MG63 (cell line): ENCODE measurements at regions not wholly inside any gene's neighbourhood (a gene's known extent, or its start where the extent isn't known, plus 50 kb on each side); places are given as distances from the start of the nearest gene placed in this dataset.

Experiments
- DNase-seq: peaks from one replicate; pipeline ENCODE4 v3.0.0-alpha.2; 2020
- H3K27me3 ChIP-seq: fragments of 250-450 bp; sonication (Bioruptor Pico); 2 replicates; pipeline ENCODE4 v1.5.1; 2020; ENCODE audit warnings: mild to moderate bottlenecking, moderate library complexity
- H3K36me3 ChIP-seq: fragments of 250-450 bp; sonication (Bioruptor Pico); 2 replicates; pipeline ENCODE4 v1.5.1; 2020; ENCODE audit warnings: mild to moderate bottlenecking, moderate library complexity
- H3K4me3 ChIP-seq: fragments of 250-450 bp; sonication (Bioruptor Pico); 2 replicates; pipeline ENCODE4 v1.5.1; 2020; ENCODE audit warnings: mild to moderate bottlenecking, moderate library complexity
- H3K9me3 ChIP-seq: fragments of 250-450 bp; sonication (Bioruptor Pico); 2 replicates; pipeline ENCODE4 v1.5.1; 2020; ENCODE audit warnings: mild to moderate bottlenecking, moderate library complexity

DNA sequence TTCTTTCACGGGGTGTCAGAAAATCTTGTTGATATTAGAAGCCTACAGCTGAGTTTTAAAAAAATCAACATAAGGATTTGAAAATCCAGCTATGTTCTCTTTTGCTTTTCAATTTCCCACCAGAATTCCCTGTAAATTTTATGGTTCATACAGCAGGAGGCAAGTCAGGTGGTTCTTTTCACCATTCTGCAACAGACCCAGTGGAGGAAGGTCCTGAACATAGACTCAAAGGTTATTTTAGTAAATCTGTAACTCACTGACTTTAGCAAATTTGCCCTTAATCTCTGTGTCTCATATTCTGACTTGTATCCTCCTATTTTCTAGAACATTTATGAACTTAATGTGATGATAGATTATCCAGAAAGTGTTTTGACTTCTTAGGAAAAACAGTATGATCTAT, 235.4 kb upstream of the E2F7 start:
- no peak for DNase-seq
- H3K27me3 ChIP-seq = no peaks in the 10 kb centered on the region
- H3K36me3 ChIP-seq = no peaks in the 10 kb centered on the region
- H3K9me3 ChIP-seq = no peaks in the 10 kb centered on the region
- H3K4me3 ChIP-seq = no peak overlapping the region

DNA sequence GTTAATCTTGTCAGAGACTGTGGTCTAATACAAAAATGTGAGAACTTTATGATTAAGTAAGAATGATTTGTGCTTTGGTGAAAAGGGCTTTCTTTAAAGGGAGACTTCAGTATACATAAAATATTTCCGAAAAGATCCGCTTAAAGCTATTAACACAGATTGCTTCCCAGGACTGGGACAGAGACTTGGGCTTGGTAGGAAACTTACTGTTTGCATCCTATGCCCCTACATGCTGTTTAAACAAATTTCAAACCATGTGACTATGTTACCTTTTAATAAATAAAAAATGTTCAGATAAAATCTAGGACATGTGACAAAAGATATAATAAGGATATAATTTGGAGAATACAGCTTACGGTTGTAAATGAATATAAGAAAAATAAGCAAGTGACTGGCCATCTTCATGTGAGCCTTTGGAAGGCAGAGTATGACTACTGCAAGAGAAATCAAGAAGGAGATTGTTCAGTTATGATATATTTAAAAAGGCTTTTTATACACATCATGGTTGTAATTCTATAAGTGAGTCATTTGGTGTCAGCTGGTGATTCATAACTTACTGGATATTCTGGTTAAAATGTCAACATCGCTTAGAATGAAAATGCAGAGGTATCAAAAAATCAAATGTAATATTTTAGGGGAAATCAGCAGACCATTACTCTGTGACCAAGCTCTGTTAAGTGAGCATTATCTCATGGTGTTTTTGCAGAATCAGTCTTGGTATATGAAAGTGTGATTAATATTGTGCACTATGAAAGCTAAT, 234.7 kb upstream of the E2F7 start:
- Histone ChIP-seq H3K36me3 (no peaks in the 10 kb centered on the region), H3K27me3 (no peaks in the 10 kb centered on the region), H3K4me3 (no peak overlapping the region), H3K9me3 (no peaks in the 10 kb centered on the region)
- DNase-seq = no peak

DNA sequence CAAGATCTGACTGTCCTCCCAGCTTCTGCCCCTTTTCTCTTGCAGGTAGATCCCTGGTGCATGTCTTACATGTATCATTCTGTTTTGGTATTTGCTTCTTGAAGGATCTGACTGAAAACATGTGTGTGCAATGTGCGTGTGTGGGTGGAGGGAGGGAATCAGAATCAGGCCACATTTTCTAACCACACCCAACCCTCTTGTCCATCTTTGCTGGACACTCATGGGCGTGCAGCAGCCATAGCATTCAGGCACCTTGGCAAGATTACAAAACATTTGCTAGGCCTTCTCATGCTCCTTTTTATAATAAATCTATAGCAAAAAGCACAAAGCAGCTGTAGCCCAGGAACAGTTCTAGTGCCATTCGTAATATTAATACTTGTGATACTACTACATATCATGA, 233.6 kb upstream of the E2F7 start:
- DNase-seq = no peak
- no peak overlapping the region for H3K4me3 ChIP-seq
- no peaks in the 10 kb centered on the region for H3K9me3 ChIP-seq

GRCh38 chr12:77294016-77294415, 228.6 kb upstream of the E2F7 start:
- Histone ChIP-seq H3K27me3 (no peaks in the 10 kb centered on the region), H3K4me3 (no peak overlapping the region), H3K9me3 (no peaks in the 10 kb centered on the region), H3K36me3 (no peaks in the 10 kb centered on the region)
- DNase-seq = no peak

More for the DNA sequence above, 233.6 kb upstream of the E2F7 start:
- Histone ChIP-seq H3K36me3 (no peaks in the 10 kb centered on the region), H3K27me3 (no peaks in the 10 kb centered on the region)

- no peak for DNase-seq
- Histone ChIP-seq H3K36me3 (no peaks in the 10 kb centered on the region), H3K27me3 (no peaks in the 10 kb centered on the region), H3K9me3 (no peaks in the 10 kb centered on the region), H3K4me3 (no peak overlapping the region)
Measured at GRCh38 chr12:77274926-77275325, 209.6 kb upstream of the E2F7 start.

DNA sequence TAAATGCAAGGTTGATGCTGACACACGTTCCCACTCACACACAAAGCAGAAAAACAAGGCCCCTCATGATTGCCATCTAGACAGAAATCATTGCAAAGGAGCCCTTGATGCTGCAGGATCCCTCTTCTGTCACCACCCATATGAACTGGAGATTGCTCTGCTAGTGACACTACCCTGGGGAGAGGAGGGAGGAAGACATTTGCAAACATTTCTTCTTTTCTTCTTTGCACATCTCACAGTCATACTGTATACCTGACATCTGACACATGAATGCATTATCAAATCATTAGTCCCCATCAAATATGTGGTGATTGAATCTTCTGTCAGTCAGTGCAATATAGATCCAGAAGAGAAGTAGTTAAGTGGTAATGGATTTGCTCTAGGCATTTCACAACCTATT, 208.5 kb upstream of the E2F7 start:
- no peak for DNase-seq
- H3K9me3 ChIP-seq = no peaks in the 10 kb centered on the region
- H3K36me3 ChIP-seq = no peaks in the 10 kb centered on the region
- no peak overlapping the region for H3K4me3 ChIP-seq
- no peaks in the 10 kb centered on the region for H3K27me3 ChIP-seq

- Histone ChIP-seq H3K36me3 (no peaks in the 10 kb centered on the region), H3K4me3 (no peak overlapping the region), H3K27me3 (no peaks in the 10 kb centered on the region), H3K9me3 (no peaks in the 10 kb centered on the region)
- DNase-seq = no peak
Measured at GRCh38 chr12:77256956-77257355, 191.6 kb upstream of the E2F7 start.

- Histone ChIP-seq H3K9me3 (no peaks in the 10 kb centered on the region), H3K27me3 (no peaks in the 10 kb centered on the region)
- DNase-seq = no peak
Measured at GRCh38 chr12:77253321-77253720, 188.0 kb upstream of the E2F7 start.

GRCh38 chr12:77251799-77252198, 186.4 kb upstream of the E2F7 start:
- H3K27me3 ChIP-seq = no peaks in the 10 kb centered on the region
- no peaks in the 10 kb centered on the region for H3K9me3 ChIP-seq
- H3K36me3 ChIP-seq = no peaks in the 10 kb centered on the region
- no peak overlapping the region for H3K4me3 ChIP-seq
- DNase-seq = no peak

More at GRCh38 chr12:77253321-77253720, 188.0 kb upstream of the E2F7 start:
- H3K4me3 ChIP-seq = no peak overlapping the region
- H3K36me3 ChIP-seq = no peaks in the 10 kb centered on the region

- no peak for DNase-seq
Measured at GRCh38 chr12:77249892-77250291, 184.5 kb upstream of the E2F7 start.

GRCh38 chr12:77248036-77248435, 182.7 kb upstream of the E2F7 start:
- Histone ChIP-seq H3K27me3 (no peaks in the 10 kb centered on the region), H3K9me3 (no peaks in the 10 kb centered on the region), H3K4me3 (no peak overlapping the region), H3K36me3 (no peaks in the 10 kb centered on the region)
- no peak for DNase-seq

More at GRCh38 chr12:77249892-77250291, 184.5 kb upstream of the E2F7 start:
- H3K27me3 ChIP-seq = no peaks in the 10 kb centered on the region
- H3K4me3 ChIP-seq = no peak overlapping the region
- H3K36me3 ChIP-seq = no peaks in the 10 kb centered on the region
- no peaks in the 10 kb centered on the region for H3K9me3 ChIP-seq

GRCh38 chr12:77247542-77247941, 182.2 kb upstream of the E2F7 start:
- H3K27me3 ChIP-seq = no peaks in the 10 kb centered on the region
- H3K9me3 ChIP-seq = no peaks in the 10 kb centered on the region
- H3K36me3 ChIP-seq = no peaks in the 10 kb centered on the region
- DNase-seq = no peak
- no peak overlapping the region for H3K4me3 ChIP-seq

GRCh38 chr12:77243345-77243744, 178.0 kb upstream of the E2F7 start:
- H3K36me3 ChIP-seq = no peaks in the 10 kb centered on the region
- H3K9me3 ChIP-seq = no peaks in the 10 kb centered on the region
- DNase-seq = no peak
- H3K4me3 ChIP-seq = no peak overlapping the region
- H3K27me3 ChIP-seq = no peaks in the 10 kb centered on the region; the same call in 1 of the 2 replicates

DNA sequence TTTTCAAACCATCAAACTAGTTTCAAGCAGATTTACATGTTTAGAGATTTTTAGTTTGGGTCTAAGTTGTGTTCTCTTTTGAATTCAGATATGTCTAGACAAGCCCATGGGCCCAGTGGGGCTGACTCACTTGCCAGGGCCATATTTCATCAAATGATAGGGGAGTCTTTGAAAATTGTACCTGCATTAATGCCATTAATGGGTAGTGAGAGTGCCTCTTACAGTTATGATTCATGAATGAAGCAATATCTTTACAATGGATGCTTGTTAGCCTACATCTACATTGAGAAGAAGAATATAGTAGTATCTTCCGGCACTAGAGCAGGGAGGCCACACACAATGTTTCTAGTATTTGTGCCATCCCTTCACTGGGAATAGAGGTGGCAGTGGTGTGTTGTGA, 174.2 kb upstream of the E2F7 start:
- H3K36me3 ChIP-seq = no peaks in the 10 kb centered on the region
- no peak for DNase-seq
- no peak overlapping the region for H3K4me3 ChIP-seq
- no peaks in the 10 kb centered on the region; the same call in 1 of the 2 replicates for H3K27me3 ChIP-seq
- H3K9me3 ChIP-seq = no peaks in the 10 kb centered on the region

- Histone ChIP-seq H3K9me3 (no peaks in the 10 kb centered on the region), H3K36me3 (no peaks in the 10 kb centered on the region), H3K27me3 (no peaks in the 10 kb centered on the region; the same call in 1 of the 2 replicates), H3K4me3 (no peak overlapping the region)
- no peak for DNase-seq
Measured at GRCh38 chr12:77238335-77238734, 173.0 kb upstream of the E2F7 start.

- Histone ChIP-seq H3K27me3 (no peaks in the 10 kb centered on the region; the same call in 1 of the 2 replicates), H3K9me3 (no peaks in the 10 kb centered on the region), H3K4me3 (no peak overlapping the region), H3K36me3 (no peaks in the 10 kb centered on the region)
- no peak for DNase-seq
Measured at GRCh38 chr12:77237896-77238295, 172.5 kb upstream of the E2F7 start.

- no peaks in the 10 kb centered on the region for H3K36me3 ChIP-seq
- no peaks in the 10 kb centered on the region for H3K27me3 ChIP-seq
- H3K4me3 ChIP-seq = no peak overlapping the region
- H3K9me3 ChIP-seq = no peaks in the 10 kb centered on the region
- no peak for DNase-seq
Measured at GRCh38 chr12:77236066-77236465, 170.7 kb upstream of the E2F7 start.

DNA sequence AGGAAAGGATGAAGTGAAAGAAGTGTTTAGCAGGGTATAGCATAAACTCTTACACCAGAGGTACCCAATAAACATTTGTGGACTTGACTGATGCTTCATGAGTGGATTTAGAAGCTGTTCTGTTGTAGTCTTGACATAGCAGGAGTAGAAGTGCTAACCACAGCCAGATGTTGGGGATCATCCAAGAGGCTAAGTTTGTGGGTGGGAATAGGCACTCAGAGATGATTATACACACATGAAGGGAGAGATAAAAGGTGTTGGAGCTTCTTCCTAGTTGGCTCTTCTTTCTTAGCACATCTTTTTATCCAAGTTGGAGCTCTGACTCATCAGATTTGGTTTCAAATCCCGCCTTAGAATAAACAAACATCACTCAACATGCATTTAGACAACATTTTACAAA, 166.7 kb upstream of the E2F7 start:
- Histone ChIP-seq H3K9me3 (no peaks in the 10 kb centered on the region), H3K27me3 (no peaks in the 10 kb centered on the region), H3K4me3 (no peak overlapping the region), H3K36me3 (no peaks in the 10 kb centered on the region)
- peak; percentile 25 for DNase-seq
